Prostate gland (tissue), 2 donors: ENCODE measurements at regions not wholly inside any gene's neighbourhood (a gene's known extent, or its start where the extent isn't known, plus 50 kb on each side); places are given as distances from the start of the nearest gene placed in this dataset.

Experiments
- DNase-seq: peaks from one replicate; pipeline ENCODE4 v3.0.0-alpha.2; 2019; ENCODE audit warnings: low spot score
- H3K27ac ChIP-seq, 2 donors: fragments of 200-600 bp; sonication (generic); 2 replicates each; pipeline ENCODE4 v1.5.1; 2017 to 2019
- H3K27me3 ChIP-seq: fragments of 200-600 bp; sonication (generic); replicated peaks from 2 replicates; pipeline ENCODE4 v1.5.1; 2019; ENCODE audit not compliant: insufficient read depth
- H3K36me3 ChIP-seq, 2 donors: fragments of 200-600 bp; sonication (generic); 1 replicate in 1 of 2; 2 replicates in 1 of 2; pipeline versions ENCODE4 v1.5.1 to v1.8.1; 2017 to 2019
- H3K4me1 ChIP-seq: fragments of 200-600 bp; sonication (generic); replicated peaks from 2 replicates; pipeline ENCODE4 v1.5.1; 2019
- H3K4me3 ChIP-seq, 2 donors: fragments of 200-600 bp; sonication (generic); 2 replicates each; pipeline ENCODE4 v1.5.1; 2017 to 2019
- H3K9me3 ChIP-seq: fragments of 200-600 bp; sonication (generic); 2 replicates; pipeline ENCODE4 v1.5.1; 2017
- POLR2A ChIP-seq: fragments of 450-650 bp; IDR thresholded peaks from one replicate; pipeline ENCODE4 v1.6.1; 2016; ENCODE audit warnings: antibody characterized with exemption, mild to moderate bottlenecking
- POLR2AphosphoS5 ChIP-seq: sonication (generic); formaldehyde crosslinking; IDR thresholded peaks from one replicate; pipeline ENCODE4 v1.6.1; 2017; ENCODE audit warnings: antibody characterized with exemption
- WGBS: methylation state at CpG from one replicate; pipeline ENCODE4 v1.1.5; 2018; 5-methylcytosine and 5-hydroxymethylcytosine counted together
- intact Hi-C: fragments of 100-400 bp; cut with DNase I; formaldehyde crosslinking; loops from one replicate; pipeline ENCODE4 v1.14.2; 2022
- TF ChIP-seq, protein P1 (sequence below), 4 experiments: fragments of 200-600 bp in 2 of 4; fragments of 450-650 bp in 2 of 4; sonication (generic) in 2 of 4; IDR thresholded peaks; 1 replicate in 3 of 4; 2 replicates in 1 of 4; pipeline ENCODE4 v1.5.1; 2016 to 2019; ENCODE audit warnings: antibody characterized with exemption in 4 of 4, mild to moderate bottlenecking in 2 of 4, moderate library complexity in 2 of 4

- Histone ChIP-seq H3K4me1 (no peaks in the 10 kb centered on the region), H3K27me3 (no peaks in the 10 kb centered on the region), H3K9me3 (no peaks in the 10 kb centered on the region), H3K27ac (peak overlapping the region; percentile 3 to 28), H3K36me3 (no peaks in the 10 kb centered on the region), H3K4me3 (no peak overlapping the region)
- peak; percentile 81 for DNase-seq
- TF ChIP-seq POLR2AphosphoS5, result peak; percentile 68
- TF ChIP-seq POLR2A, result no peak
- TF ChIP-seq, protein P1, sequence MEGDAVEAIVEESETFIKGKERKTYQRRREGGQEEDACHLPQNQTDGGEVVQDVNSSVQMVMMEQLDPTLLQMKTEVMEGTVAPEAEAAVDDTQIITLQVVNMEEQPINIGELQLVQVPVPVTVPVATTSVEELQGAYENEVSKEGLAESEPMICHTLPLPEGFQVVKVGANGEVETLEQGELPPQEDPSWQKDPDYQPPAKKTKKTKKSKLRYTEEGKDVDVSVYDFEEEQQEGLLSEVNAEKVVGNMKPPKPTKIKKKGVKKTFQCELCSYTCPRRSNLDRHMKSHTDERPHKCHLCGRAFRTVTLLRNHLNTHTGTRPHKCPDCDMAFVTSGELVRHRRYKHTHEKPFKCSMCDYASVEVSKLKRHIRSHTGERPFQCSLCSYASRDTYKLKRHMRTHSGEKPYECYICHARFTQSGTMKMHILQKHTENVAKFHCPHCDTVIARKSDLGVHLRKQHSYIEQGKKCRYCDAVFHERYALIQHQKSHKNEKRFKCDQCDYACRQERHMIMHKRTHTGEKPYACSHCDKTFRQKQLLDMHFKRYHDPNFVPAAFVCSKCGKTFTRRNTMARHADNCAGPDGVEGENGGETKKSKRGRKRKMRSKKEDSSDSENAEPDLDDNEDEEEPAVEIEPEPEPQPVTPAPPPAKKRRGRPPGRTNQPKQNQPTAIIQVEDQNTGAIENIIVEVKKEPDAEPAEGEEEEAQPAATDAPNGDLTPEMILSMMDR (IDR thresholded peaks at IDR 0.05), result no peak
- intact Hi-C loops, result no loop called here
- WGBS, result 26% methylated on average over 6 of the region's 6 CpGs
Observed at GRCh38 chr6:137309078-137309762, 90.0 kb upstream of the IFNGR1 start.

- TF ChIP-seq, protein P1 (IDR thresholded peaks at IDR 0.05), result no peak
- TF ChIP-seq POLR2A, result no peak
- Histone ChIP-seq H3K4me1 (no peaks in the 10 kb centered on the region), H3K9me3 (no peaks in the 10 kb centered on the region), H3K36me3 (no peaks in the 10 kb centered on the region), H3K27ac (no peak overlapping the region), H3K27me3 (no peaks in the 10 kb centered on the region), H3K4me3 (no peak overlapping the region)
- intact Hi-C loops, result no loop called here
- no peak for DNase-seq
- WGBS, result 80% methylated on average over 8 of the region's 8 CpGs
Observed at GRCh38 chr6:137307163-137307854, 88.1 kb upstream of the IFNGR1 start.

DNA sequence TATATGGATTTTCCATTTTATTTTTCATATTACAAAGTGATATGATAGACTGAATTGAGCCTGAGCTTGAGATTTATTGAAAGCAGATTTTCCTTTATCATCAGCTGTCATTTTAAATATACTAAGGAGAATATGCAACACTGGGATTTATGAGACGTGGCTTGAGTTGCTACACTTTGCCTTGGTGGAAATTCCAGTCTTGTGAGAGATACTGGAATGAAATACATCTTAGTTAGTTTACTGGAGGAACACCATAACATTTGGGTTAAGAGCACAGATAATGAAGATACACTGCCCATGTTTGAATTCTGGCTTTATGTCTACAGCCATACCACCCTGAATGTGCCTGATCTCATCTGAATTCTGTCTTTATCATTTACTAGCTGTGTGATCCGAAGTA is 86.5 kb upstream of the IFNGR1 start:
- 89% methylated on average over 2 of the region's 2 CpGs for WGBS

DNA sequence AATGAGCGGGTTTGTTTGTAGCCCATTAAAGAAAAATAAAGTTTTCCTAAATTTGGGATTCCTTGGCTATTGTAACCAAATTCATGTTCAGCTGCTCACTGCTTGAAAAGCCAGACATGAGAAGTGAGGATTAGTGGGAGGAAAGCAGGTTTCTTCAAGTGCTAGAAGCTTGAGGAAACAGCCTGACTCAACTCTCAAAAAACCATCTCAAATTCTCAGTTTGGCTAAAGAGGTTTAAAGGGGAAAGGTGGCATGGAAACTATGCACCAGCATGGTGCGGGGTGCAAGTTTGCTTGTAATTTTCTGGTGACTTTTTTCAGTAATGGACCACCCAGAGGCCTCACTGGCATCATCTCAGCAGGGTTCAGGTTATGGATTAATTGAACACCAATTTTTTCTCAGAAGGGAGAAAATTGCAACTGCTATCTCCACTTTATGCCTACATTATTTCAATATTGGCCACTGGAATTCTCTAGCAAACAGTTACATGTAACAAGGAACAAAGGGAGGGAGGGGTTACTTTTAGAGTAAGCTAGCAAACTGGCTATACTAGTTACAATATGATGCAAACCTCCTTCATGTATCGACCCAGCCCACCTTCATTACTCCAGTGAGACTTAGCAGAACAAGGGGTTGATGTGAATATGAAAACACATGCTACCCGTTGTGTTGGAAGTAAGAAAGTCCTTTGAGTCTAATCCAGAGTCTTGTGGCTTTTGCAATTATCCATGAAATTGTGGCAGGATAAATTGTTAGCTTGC is 85.0 kb upstream of the IFNGR1 start:
- H3K27ac ChIP-seq, result no peak overlapping the region
- intact Hi-C loops, result no loop called here
- no peak overlapping the region for H3K4me3 ChIP-seq
- no peaks in the 10 kb centered on the region for H3K9me3 ChIP-seq
- TF ChIP-seq POLR2AphosphoS5 (no peak), POLR2A (no peak)
- TF ChIP-seq, protein P1 (IDR thresholded peaks at IDR 0.05), result no peak
- H3K27me3 ChIP-seq, result no peaks in the 10 kb centered on the region
- H3K36me3 ChIP-seq, result no peaks in the 10 kb centered on the region
- no peak for DNase-seq
- H3K4me1 ChIP-seq, result no peaks in the 10 kb centered on the region
- 68% methylated on average over 4 of the region's 4 CpGs for WGBS

More for the DNA sequence above, 86.5 kb upstream of the IFNGR1 start:
- H3K9me3 ChIP-seq, result no peaks in the 10 kb centered on the region
- H3K4me1 ChIP-seq, result no peaks in the 10 kb centered on the region
- H3K27ac ChIP-seq, result no peak overlapping the region
- no peaks in the 10 kb centered on the region for H3K36me3 ChIP-seq
- TF ChIP-seq POLR2AphosphoS5, result no peak
- TF ChIP-seq, protein P1 (IDR thresholded peaks at IDR 0.05), result no peak
- no peak for TF ChIP-seq POLR2A
- H3K27me3 ChIP-seq, result no peaks in the 10 kb centered on the region
- no peak overlapping the region for H3K4me3 ChIP-seq
- intact Hi-C loops, result no loop called here
- no peak for DNase-seq
